ENCODE measurements at regions not wholly inside any gene's neighbourhood (a gene's known extent, or its start where the extent isn't known, plus 50 kb on each side); places are given as distances from the start of the nearest gene placed in this dataset.
A peak's percentile ranks its signal among the peaks of the same experiment; 100 is the strongest.

GRCh38 chr2:104408266-104408665 is 445.6 kb upstream of the POU3F3 start:
- DNase-seq (ENCODE audit: low read depth), result no peak

DNA sequence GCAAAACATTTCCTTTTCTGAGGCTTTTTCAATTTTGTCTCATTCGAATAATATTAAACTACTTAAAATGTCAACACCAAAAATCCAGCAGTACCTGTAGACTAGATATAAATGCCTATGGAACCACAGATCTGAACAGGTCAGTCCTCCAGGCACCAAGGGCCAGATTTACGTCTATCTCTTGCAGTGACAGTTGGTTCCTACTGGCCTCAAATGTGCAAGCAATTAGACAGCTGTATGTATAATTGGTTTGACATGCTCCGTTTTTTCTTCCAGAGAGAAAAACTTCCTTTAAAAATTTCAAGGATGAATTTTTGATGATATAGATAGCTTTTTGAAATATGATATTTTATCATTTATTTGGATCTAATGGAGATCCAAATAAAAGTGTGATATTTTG is 443.8 kb upstream of the POU3F3 start:
- no peak for DNase-seq (ENCODE audit: low read depth)

GRCh38 chr2:104412384-104412783 is 441.5 kb upstream of the POU3F3 start:
- DNase-seq (ENCODE audit: low read depth), result peak; percentile 3

- no peak for DNase-seq (ENCODE audit: low read depth)
Observed at GRCh38 chr2:104413890-104414289, 440.0 kb upstream of the POU3F3 start.

DNA sequence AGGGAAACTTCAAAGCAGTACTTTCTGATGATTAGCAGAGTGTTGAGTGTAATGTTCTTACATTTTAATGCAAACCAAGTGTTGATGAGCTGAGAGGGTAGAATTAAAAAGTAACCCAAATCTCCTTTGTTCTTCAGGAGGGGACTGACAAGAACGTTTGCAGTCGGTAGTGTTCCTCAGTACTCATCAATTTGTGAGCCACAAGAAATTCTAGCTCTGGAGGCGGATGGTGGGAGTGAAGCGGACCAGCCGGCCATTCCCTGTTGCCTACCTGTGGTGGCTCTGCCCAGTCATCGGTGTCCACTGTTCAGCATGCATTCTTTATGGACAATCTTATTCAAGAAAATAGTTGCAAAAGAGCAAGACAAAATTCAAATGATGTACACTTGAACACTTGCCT is 438.6 kb upstream of the POU3F3 start:
- no peak for DNase-seq (ENCODE audit: low read depth)

GRCh38 chr2:104416339-104417000 is 437.4 kb upstream of the POU3F3 start:
- DNase-seq (ENCODE audit: low read depth), result no peak

DNA sequence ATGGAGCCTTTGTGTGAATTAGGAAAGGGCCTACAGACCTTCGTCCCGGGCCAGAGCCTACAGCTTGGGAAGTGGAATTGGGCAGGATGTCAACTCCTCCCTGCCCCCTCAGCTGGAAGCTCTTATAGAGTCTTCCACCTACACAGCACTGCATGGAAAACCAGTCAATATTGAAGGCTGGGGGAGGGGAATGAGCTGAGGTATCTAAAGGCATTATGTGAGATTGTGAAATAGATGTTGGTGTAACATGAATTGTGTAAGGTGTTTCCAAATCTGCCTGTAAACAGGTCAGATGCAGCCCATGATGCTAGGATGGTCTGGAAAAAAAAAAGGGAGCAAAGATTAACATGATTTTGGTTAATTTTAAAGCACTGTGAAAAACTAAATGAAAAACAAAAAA is 433.5 kb upstream of the POU3F3 start:
- DNase-seq (ENCODE audit: low read depth), result no peak

GRCh38 chr2:104420953-104421352 is 433.0 kb upstream of the POU3F3 start:
- no peak for DNase-seq (ENCODE audit: low read depth)

DNA sequence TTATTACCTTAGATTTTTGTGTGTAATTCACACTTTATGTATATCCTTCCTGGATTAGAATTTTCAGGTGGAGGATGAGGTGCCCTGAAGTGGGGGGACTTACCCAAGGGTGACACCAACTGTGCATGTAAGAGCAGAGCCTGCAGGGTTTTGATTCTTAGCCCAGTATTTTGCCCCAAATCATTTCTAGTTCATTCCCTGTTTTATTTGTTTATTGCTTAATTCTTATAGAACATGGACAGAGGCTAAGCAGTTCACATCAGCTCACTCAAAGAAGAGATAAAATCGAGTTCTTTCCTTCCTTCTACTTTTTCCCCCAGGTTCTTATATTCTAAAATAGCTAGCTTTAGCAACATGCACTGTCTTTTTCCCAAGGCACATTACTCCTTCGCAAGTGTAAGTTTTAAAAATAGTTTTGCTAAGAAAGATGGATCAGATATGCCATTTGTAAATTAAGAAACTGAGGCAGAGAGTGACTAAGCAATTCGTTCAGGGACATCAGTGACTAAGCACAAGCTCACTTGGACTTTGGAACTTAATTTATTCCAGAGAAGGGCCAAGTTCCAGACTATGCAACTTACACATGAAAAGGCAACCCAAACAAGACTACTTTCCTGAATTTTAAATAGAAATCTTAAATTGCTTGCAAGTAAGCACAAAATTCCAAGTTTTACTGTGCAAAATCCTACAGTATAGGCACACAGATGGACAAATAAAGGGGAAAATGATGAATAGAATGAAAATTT is 427.9 kb upstream of the POU3F3 start:
- DNase-seq (ENCODE audit: low read depth), result no peak

DNA sequence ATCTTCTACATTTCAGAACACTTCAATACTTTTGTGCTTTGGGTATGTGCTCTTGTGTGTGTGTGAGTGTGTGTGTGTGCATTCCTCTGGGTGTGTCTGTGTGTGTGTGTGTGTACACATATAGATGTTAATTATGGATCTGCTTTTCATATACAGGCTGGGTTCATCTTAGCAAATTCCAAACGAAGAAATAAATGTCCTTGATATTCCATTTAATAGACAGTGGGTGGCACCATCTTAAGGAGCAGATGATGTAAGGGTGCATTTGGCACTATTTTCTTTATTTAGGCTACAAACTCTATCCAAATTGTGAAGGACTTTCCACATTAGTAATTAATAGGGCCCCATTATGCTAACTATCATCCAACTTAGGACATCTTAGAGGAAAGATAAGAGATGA is 425.8 kb upstream of the POU3F3 start:
- no peak for DNase-seq (ENCODE audit: low read depth)

DNA sequence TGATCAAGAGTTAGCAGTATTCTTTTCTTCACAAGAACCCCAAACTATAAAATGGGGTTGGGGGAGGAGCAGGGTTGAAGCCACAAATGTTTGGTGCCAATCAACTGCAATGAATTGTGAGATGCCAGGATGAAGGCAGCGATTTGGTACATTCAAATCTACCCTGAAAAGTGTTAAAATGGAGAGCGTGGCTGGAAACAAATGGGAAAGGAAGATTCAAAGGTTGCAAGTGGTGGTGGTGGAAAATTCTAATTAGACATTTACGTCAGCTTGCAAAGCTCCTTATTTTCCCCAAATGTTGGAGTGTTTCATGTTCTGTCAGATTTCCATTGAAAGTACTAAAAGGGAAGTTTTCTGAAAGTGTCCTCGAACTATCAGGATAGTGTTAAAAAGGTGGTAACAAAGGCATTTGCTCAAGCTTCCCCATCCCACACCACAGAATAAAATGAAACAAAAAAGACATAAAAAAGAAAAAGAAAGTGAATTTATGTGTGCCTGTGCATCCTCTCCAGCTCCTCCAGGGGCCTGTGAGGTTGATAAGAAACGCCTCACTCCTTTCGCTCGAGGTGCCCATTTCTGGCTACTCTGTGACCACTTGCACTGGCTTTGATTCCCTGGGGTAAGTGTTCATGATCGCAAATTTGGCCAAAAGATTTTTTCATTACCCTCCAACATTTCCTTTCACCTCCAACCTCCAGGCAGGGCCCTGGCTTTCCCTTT is 424.1 kb upstream of the POU3F3 start:
- DNase-seq (ENCODE audit: low read depth), result no peak

DNA sequence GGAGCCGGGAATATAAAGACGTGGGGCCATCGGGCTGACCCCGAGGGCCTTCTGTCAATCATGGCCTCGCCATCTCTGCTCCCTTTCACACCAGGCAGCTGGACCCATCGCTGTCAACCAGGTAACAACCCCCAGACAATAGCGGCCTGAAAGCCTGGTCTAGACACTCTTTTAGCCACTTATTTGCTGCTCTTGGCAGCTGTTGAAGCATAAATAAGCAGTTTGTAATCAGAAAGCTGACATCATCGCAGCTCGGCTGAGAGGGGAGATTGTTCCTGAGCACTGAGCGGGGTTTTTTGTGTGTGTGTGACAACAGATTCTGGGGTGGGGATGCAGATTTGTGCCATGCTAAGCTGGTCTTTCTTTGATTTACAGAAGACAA is 423.6 kb upstream of the POU3F3 start:
- no peak for DNase-seq (ENCODE audit: low read depth)

DNA sequence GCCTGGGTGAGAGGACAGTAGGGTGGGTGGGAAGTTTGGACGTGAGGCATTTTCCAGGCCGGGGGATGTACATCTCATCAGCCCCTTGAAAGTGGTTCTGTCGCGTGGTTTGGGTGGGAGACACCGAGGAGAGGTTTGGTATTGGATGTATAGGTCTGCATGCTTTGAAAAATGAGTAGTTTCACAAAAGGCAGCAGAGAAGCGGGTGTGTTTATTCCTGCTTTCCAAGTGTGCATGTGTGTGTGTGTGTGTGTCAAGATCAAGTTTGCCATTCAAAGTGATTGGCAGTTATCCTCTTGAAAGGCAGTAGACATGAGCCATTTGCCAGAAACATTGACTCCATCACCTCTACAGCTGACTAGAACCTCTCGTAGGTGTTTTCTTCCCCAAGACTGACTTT is 423.1 kb upstream of the POU3F3 start:
- no peak for DNase-seq (ENCODE audit: low read depth)

GRCh38 chr2:104431701-104432121 is 422.2 kb upstream of the POU3F3 start:
- DNase-seq (ENCODE audit: low read depth), result no peak

- DNase-seq (ENCODE audit: low read depth), result no peak
Observed at GRCh38 chr2:104432401-104432800, 421.5 kb upstream of the POU3F3 start.

GRCh38 chr2:104432991-104433390 is 420.9 kb upstream of the POU3F3 start:
- DNase-seq (ENCODE audit: low read depth), result no peak

DNA sequence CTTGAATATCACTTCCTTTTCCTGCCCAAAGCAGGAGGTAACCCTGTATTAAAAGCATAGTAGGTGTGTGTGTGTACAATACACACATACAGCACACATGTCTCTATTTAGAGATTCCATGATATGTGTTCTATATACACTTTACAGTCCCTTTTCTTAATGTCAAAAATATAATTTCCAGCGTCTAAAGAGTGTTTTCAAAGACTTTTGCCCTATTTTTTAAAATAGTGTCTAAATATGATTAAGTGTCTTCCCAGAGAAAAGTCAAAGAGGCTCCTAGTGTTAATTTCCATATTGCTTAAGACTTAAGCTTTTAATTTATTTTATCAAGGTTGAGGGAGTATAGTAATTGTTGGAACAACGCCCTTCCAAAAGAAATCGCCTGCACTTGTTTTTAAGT is 420.3 kb upstream of the POU3F3 start:
- DNase-seq (ENCODE audit: low read depth), result no peak

DNA sequence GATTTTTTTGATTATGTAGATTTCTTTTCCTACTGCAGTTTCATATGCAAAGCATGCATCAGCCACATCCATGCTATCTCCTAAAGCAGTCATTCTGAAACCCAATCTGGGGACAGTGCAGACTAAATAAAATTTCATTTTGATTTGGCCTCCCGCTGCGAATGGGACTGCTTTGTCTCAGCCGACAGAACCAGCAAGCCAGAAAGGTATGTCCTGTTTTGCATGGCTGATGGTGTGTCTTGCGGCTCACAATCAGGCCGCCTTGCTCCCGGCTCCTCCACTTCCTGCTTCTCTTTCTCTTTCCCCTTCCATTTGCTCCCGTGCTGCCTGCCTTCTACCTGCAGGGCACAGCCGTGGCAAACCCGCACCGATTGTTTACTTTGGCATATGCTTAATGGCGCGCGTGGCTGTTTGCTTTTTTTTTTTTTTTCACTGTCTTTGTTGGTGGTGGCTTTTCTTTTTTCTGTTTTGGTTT is 419.6 kb upstream of the POU3F3 start:
- no peak for DNase-seq (ENCODE audit: low read depth)

- no peak for DNase-seq (ENCODE audit: low read depth)
Observed at GRCh38 chr2:104434966-104435365, 418.9 kb upstream of the POU3F3 start.

- DNase-seq (ENCODE audit: low read depth), result no peak
Observed at GRCh38 chr2:104438481-104438880, 415.4 kb upstream of the POU3F3 start.

DNA sequence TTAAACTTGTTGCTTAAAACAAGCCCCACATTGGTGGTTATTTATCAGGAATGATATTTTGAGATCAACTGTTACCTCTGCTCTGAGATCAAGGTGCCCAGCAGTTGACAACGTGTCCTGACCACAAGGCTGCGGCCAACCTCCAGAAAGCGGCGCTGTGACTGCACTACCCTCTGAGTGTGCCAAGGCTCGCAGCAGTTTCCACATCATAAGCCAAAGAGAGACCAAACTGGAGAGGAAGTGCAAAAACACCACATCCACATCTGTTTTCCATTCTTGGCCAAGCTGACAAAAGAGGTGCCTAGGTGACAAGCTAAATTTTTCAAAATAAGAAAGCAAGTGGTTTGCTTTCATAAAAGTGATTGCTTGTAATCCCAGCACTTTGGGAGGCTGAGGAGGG is 410.8 kb upstream of the POU3F3 start:
- DNase-seq (ENCODE audit: low read depth), result no peak

GRCh38 chr2:104444392-104444791 is 409.5 kb upstream of the POU3F3 start:
- no peak for DNase-seq (ENCODE audit: low read depth)

- DNase-seq (ENCODE audit: low read depth), result no peak
Observed at GRCh38 chr2:104444889-104445288, 409.0 kb upstream of the POU3F3 start.

Data from ELR (cell line).